Left kidney (tissue), 1 donor: ENCODE measurements at regions not wholly inside any gene's neighbourhood (a gene's known extent, or its start where the extent isn't known, plus 50 kb on each side); places are given as distances from the start of the nearest gene placed in this dataset.
"Not testable (repeated sequence)": the region's sequence is repeated elsewhere in the genome, so short reads cannot be mapped to it uniquely, and the experiment has no call there.

Experiments
- DNase-seq: peaks from one replicate; pipeline ENCODE4 v3.0.0-alpha.2; 2013

GRCh38 chr9:93879662-93880407 is 75.3 kb downstream of the BARX1 start:
- DNase-seq = not testable (repeated sequence)

- DNase-seq = no peak
These were observed 79.8 kb downstream of the BARX1 start for GRCh38 chr9:93875330-93875729.

- DNase-seq = no peak
These were observed 80.9 kb downstream of the BARX1 start for GRCh38 chr9:93874242-93874641.

GRCh38 chr9:93871286-93871685 is 83.9 kb downstream of the BARX1 start:
- no peak for DNase-seq

GRCh38 chr9:93869863-93870262 is 85.3 kb downstream of the BARX1 start:
- DNase-seq = no peak

GRCh38 chr9:93869088-93869487 is 86.1 kb downstream of the BARX1 start:
- no peak for DNase-seq

- DNase-seq = no peak
These were observed 89.4 kb downstream of the BARX1 start for GRCh38 chr9:93865716-93866115.

GRCh38 chr9:93865245-93865644 is 89.9 kb downstream of the BARX1 start:
- DNase-seq = no peak

- DNase-seq = no peak
These were observed 90.3 kb downstream of the BARX1 start for GRCh38 chr9:93864840-93865239.

GRCh38 chr9:93864032-93864431 is 91.1 kb downstream of the BARX1 start:
- peak; percentile 22 for DNase-seq

GRCh38 chr9:93862877-93863545 is 92.1 kb downstream of the BARX1 start:
- no peak for DNase-seq

- DNase-seq = no peak
These were observed 93.3 kb downstream of the BARX1 start for GRCh38 chr9:93861736-93862358.

- no peak for DNase-seq
These were observed 94.2 kb downstream of the BARX1 start for GRCh38 chr9:93860694-93861658.

- no peak for DNase-seq
These were observed 95.5 kb downstream of the BARX1 start for GRCh38 chr9:93859431-93860215.

- DNase-seq = no peak
These were observed 97.6 kb downstream of the BARX1 start for GRCh38 chr9:93857528-93857927.

GRCh38 chr9:93852728-93853127 is 102.4 kb downstream of the BARX1 start:
- no peak for DNase-seq

GRCh38 chr9:93846349-93846748 is 108.8 kb downstream of the BARX1 start:
- no peak for DNase-seq

GRCh38 chr9:93843396-93843795 is 111.8 kb downstream of the BARX1 start:
- no peak for DNase-seq

GRCh38 chr9:93830606-93831005 is 124.5 kb downstream of the BARX1 start:
- no peak for DNase-seq

GRCh38 chr9:93830012-93830596 is 125.1 kb downstream of the BARX1 start:
- DNase-seq = no peak
